GM23338 (cell line): ENCODE measurements at regions not wholly inside any gene's neighbourhood (a gene's known extent, or its start where the extent isn't known, plus 50 kb on each side); places are given as distances from the start of the nearest gene placed in this dataset.

Source experiments
- CREB1 ChIP-seq: fragments of 250-450 bp; sonication (Bioruptor Pico); IDR thresholded peaks from 2 replicates; pipeline ENCODE4 v1.5.0; 2020; ENCODE audit warnings: low read depth, mild to moderate bottlenecking, moderate library complexity
- TF ChIP-seq, protein P1 (sequence below), 2 experiments: fragments of 200-600 bp in 1 of 2; sonication (generic) in 1 of 2; conservative IDR thresholded peaks; 2 replicates each; pipeline versions ENCODE4 v1.5.1 to v1.6.1; 2016 to 2017; ENCODE audit warnings: antibody characterized with exemption in 2 of 2, low read depth in 2 of 2, mild to moderate bottlenecking in 2 of 2, moderate library complexity in 1 of 2

GRCh38 chr1:101683136-101683535 is 313.6 kb downstream of the OLFM3 start:
- TF ChIP-seq, protein P1, sequence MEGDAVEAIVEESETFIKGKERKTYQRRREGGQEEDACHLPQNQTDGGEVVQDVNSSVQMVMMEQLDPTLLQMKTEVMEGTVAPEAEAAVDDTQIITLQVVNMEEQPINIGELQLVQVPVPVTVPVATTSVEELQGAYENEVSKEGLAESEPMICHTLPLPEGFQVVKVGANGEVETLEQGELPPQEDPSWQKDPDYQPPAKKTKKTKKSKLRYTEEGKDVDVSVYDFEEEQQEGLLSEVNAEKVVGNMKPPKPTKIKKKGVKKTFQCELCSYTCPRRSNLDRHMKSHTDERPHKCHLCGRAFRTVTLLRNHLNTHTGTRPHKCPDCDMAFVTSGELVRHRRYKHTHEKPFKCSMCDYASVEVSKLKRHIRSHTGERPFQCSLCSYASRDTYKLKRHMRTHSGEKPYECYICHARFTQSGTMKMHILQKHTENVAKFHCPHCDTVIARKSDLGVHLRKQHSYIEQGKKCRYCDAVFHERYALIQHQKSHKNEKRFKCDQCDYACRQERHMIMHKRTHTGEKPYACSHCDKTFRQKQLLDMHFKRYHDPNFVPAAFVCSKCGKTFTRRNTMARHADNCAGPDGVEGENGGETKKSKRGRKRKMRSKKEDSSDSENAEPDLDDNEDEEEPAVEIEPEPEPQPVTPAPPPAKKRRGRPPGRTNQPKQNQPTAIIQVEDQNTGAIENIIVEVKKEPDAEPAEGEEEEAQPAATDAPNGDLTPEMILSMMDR (conservative IDR thresholded peaks at IDR 0.05; ENCODE audit: low read depth in 2 of 2), result no peak
- TF ChIP-seq CREB1 (CRISPR knock-in tag), result no peak
